KMS-11 (cell line): ENCODE measurements at regions not wholly inside any gene's neighbourhood (a gene's known extent, or its start where the extent isn't known, plus 50 kb on each side); places are given as distances from the start of the nearest gene placed in this dataset.

Experiments used
- H2AFZ ChIP-seq: fragments of 200-600 bp; sonication (generic); 2 replicates; pipeline ENCODE4 v1.6.1; 2016; ENCODE audit warnings: antibody characterized with exemption, mixed run types, low read depth
- H3K27ac ChIP-seq: fragments of 200-600 bp; sonication (generic); 2 replicates; pipeline ENCODE4 v1.6.1; 2016; ENCODE audit warnings: mild to moderate bottlenecking, mixed run types
- H3K27me3 ChIP-seq: fragments of 200-600 bp; sonication (generic); 2 replicates; pipeline ENCODE4 v1.6.1; 2017; ENCODE audit warnings: mild to moderate bottlenecking, low read depth, mixed run types, moderate library complexity; ENCODE audit not compliant: insufficient read depth
- H3K36me3 ChIP-seq: fragments of 200-600 bp; sonication (generic); 2 replicates; pipeline ENCODE4 v1.6.1; 2017; ENCODE audit warnings: mild to moderate bottlenecking, mixed run types; ENCODE audit not compliant: insufficient read depth
- H3K4me1 ChIP-seq: fragments of 200-600 bp; sonication (generic); 2 replicates; pipeline ENCODE4 v1.6.1; 2016; ENCODE audit warnings: mild to moderate bottlenecking, low read depth, mixed run types; ENCODE audit not compliant: poor library complexity, severe bottlenecking
- H3K4me2 ChIP-seq: fragments of 200-600 bp; sonication (generic); 2 replicates; pipeline ENCODE4 v1.7.0; 2016; ENCODE audit warnings: mild to moderate bottlenecking, mixed run types
- H3K4me3 ChIP-seq: fragments of 200-600 bp; sonication (generic); IDR thresholded peaks from 2 replicates; pipeline ENCODE4 v1.6.1; 2017; ENCODE audit warnings: low read depth, low read length, mixed read lengths; ENCODE audit not compliant: insufficient read depth
- H3K79me2 ChIP-seq: fragments of 200-600 bp; sonication (generic); 2 replicates; pipeline ENCODE4 v1.6.1; 2016; ENCODE audit warnings: low read depth, mixed run types; ENCODE audit not compliant: insufficient read depth
- H3K9ac ChIP-seq: fragments of 200-600 bp; sonication (generic); 2 replicates; pipeline ENCODE4 v1.6.1; 2016; ENCODE audit warnings: mild to moderate bottlenecking, mixed run types
- H4K20me1 ChIP-seq: fragments of 200-600 bp; sonication (generic); 2 replicates; pipeline ENCODE4 v1.6.1; 2016; ENCODE audit warnings: mild to moderate bottlenecking, mixed run types; ENCODE audit not compliant: insufficient read depth
- CTCF ChIP-seq: fragments of 200-600 bp; sonication (generic); conservative IDR thresholded peaks from 2 replicates; pipeline ENCODE4 v1.6.1; 2017; ENCODE audit warnings: low read depth, mild to moderate bottlenecking, antibody characterized with exemption, low read length, moderate library complexity, mixed read lengths

- Histone ChIP-seq H3K4me3 (no peak overlapping the region), H3K27me3 (no peaks in the 10 kb centered on the region), H3K4me2 (no peak overlapping the region), H3K79me2 (no peaks in the 10 kb centered on the region), H2AFZ (no peak overlapping the region), H4K20me1 (no peaks in the 10 kb centered on the region), H3K36me3 (no peaks in the 10 kb centered on the region), H3K9ac (no peak overlapping the region), H3K4me1 (peaks cover 21% of the 10 kb centered on the region), H3K27ac (no peak overlapping the region)
- no peak for TF ChIP-seq CTCF
Observed at GRCh38 chr3:153073636-153074035, 88.4 kb upstream of the RAP2B start.

- H3K4me1 ChIP-seq = peaks cover 10% of the 10 kb centered on the region
- H3K36me3 ChIP-seq = no peaks in the 10 kb centered on the region
- H3K4me2 ChIP-seq = no peak overlapping the region
- no peaks in the 10 kb centered on the region for H3K79me2 ChIP-seq
- H3K4me3 ChIP-seq = no peak overlapping the region
- H3K27me3 ChIP-seq = no peaks in the 10 kb centered on the region
- H4K20me1 ChIP-seq = no peaks in the 10 kb centered on the region
- H3K27ac ChIP-seq = no peak overlapping the region
- H3K9ac ChIP-seq = no peak overlapping the region
- H2AFZ ChIP-seq = no peak overlapping the region
- no peak for TF ChIP-seq CTCF
Observed at GRCh38 chr3:153078826-153079225, 83.2 kb upstream of the RAP2B start.

GRCh38 chr3:153079386-153079785, 82.6 kb upstream of the RAP2B start:
- H4K20me1 ChIP-seq = no peaks in the 10 kb centered on the region
- H3K4me3 ChIP-seq = no peak overlapping the region
- no peak for TF ChIP-seq CTCF
- H3K36me3 ChIP-seq = no peaks in the 10 kb centered on the region
- no peak overlapping the region for H3K4me2 ChIP-seq
- no peaks in the 10 kb centered on the region for H3K79me2 ChIP-seq
- H2AFZ ChIP-seq = no peak overlapping the region
- H3K27ac ChIP-seq = no peak overlapping the region
- H3K9ac ChIP-seq = no peak overlapping the region
- no peaks in the 10 kb centered on the region for H3K27me3 ChIP-seq
- peaks cover 10% of the 10 kb centered on the region for H3K4me1 ChIP-seq

- no peaks in the 10 kb centered on the region for H3K79me2 ChIP-seq
- no peak for TF ChIP-seq CTCF
- H3K27ac ChIP-seq = no peak overlapping the region
- no peak overlapping the region for H3K4me3 ChIP-seq
- H4K20me1 ChIP-seq = no peaks in the 10 kb centered on the region
- H3K36me3 ChIP-seq = no peaks in the 10 kb centered on the region
- H3K27me3 ChIP-seq = no peaks in the 10 kb centered on the region
- peaks cover 10% of the 10 kb centered on the region for H3K4me1 ChIP-seq
- H2AFZ ChIP-seq = no peak overlapping the region
- H3K4me2 ChIP-seq = no peak overlapping the region
- H3K9ac ChIP-seq = no peak overlapping the region
Observed at GRCh38 chr3:153080778-153081240, 81.2 kb upstream of the RAP2B start.
